Endothelial cell of umbilical vein (primary cell): ENCODE measurements at regions not wholly inside any gene's neighbourhood (a gene's known extent, or its start where the extent isn't known, plus 50 kb on each side); places are given as distances from the start of the nearest gene placed in this dataset.
"Not testable (repeated sequence)": the region's sequence is repeated elsewhere in the genome, so short reads cannot be mapped to it uniquely, and the experiment has no call there.

Source experiments
- FOS ChIP-seq: IDR thresholded peaks from 2 replicates; pipeline ENCODE4 v1.6.1; 2011; ENCODE audit warnings: mild to moderate bottlenecking, low read length, moderate library complexity, borderline replicate concordance; ENCODE audit not compliant: insufficient read depth
- JUN ChIP-seq: IDR thresholded peaks from 2 replicates; pipeline ENCODE4 v1.6.1; 2011; ENCODE audit warnings: borderline replicate concordance, low read depth; ENCODE audit not compliant: insufficient read length, insufficient read depth
- POLR2A ChIP-seq: IDR thresholded peaks from 2 replicates; pipeline ENCODE4 v1.6.1; 2012; ENCODE audit warnings: low read depth, mild to moderate bottlenecking, control low read depth, low read length

DNA sequence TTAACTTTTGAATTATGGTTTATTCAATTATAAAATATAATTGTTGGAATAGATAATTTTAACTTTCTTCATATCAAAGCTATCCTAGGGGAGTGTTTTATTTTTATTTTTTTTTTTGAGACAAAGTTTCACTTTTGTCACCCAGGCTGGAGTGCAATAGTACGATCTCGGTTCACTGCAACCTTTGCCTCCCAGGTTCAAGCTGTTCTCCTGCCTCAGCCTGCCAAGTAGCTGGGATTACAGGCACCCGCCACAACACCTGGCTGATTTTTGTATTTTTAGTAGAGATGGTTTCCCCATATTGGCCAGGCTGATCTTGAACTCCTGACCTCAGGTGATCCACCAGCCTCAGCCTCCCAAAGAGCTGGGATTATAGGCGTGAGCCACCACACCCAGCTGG, 489.0 kb upstream of the GRIN3A start:
- not testable (repeated sequence) for TF ChIP-seq JUN, FOS, POLR2A
